H1 (cell line): ENCODE measurements at regions not wholly inside any gene's neighbourhood (a gene's known extent, or its start where the extent isn't known, plus 50 kb on each side); places are given as distances from the start of the nearest gene placed in this dataset.

ENCODE experiments used
- BACH1 ChIP-seq: IDR thresholded peaks from 2 replicates; pipeline ENCODE4 v1.6.1; 2012; ENCODE audit warnings: low read length, improper control_type of control experiment
- CBX5 ChIP-seq: fragments of 300-800, 300-1000 bp; sonication (generic); IDR thresholded peaks from 2 replicates; pipeline ENCODE4 v1.7.1; 2016; ENCODE audit warnings: antibody characterized with exemption, low read length, low read depth
- CEBPB ChIP-seq: IDR thresholded peaks from 2 replicates; pipeline ENCODE4 v1.6.1; 2012; ENCODE audit warnings: low read depth, low read length
- NRF1 ChIP-seq: IDR thresholded peaks from 2 replicates; pipeline ENCODE4 v1.6.1; 2011; ENCODE audit warnings: mild to moderate bottlenecking, low read depth, low read length, improper control_type of control experiment
- POLR2A ChIP-seq, 2 experiments: IDR thresholded peaks; 1 replicate in 1 of 2; 2 replicates in 1 of 2; pipeline ENCODE4 v1.6.1; 2011; ENCODE audit warnings: low read depth in 2 of 2, low read length in 2 of 2, mild to moderate bottlenecking in 2 of 2; ENCODE audit errors: control extremely low read depth in 1 of 2
- POLR2AphosphoS5 ChIP-seq: IDR thresholded peaks from 2 replicates; pipeline ENCODE4 v1.6.1; 2011; ENCODE audit warnings: low read depth, low read length
- TEAD4 ChIP-seq: IDR thresholded peaks from 2 replicates; pipeline ENCODE4 v1.6.1; 2012; ENCODE audit warnings: low read depth, low read length, inconsistent platforms, mixed read lengths
- YY1 ChIP-seq: IDR thresholded peaks from 2 replicates; pipeline ENCODE4 v1.6.1; 2011; ENCODE audit warnings: low read depth, mild to moderate bottlenecking, low read length
- ZNF274 ChIP-seq: IDR thresholded peaks from 2 replicates; pipeline ENCODE4 v1.7.0; 2012; ENCODE audit warnings: low read length, borderline replicate concordance; ENCODE audit errors: extremely low read depth
- TF ChIP-seq, protein P1 (sequence below), 3 experiments: IDR thresholded peaks; 1 replicate in 2 of 3; 2 replicates in 1 of 3; pipeline versions ENCODE4 v1.5.1 to v1.6.1; 2011; ENCODE audit warnings: low read length in 3 of 3, mild to moderate bottlenecking in 3 of 3, inconsistent platforms in 2 of 3, low read depth in 1 of 3, moderate library complexity in 1 of 3; ENCODE audit not compliant: insufficient read depth in 1 of 3; ENCODE audit errors: control extremely low read depth in 1 of 3
- TF ChIP-seq, protein P2 (sequence below): IDR thresholded peaks from 2 replicates; pipeline ENCODE4 v1.6.1; 2011; ENCODE audit warnings: low read length, improper control_type of control experiment
- TF ChIP-seq, protein P3 (sequence below): IDR thresholded peaks from 2 replicates; pipeline ENCODE4 v1.6.1; 2011; ENCODE audit warnings: low read depth, mild to moderate bottlenecking, low read length; ENCODE audit not compliant: insufficient read depth

DNA sequence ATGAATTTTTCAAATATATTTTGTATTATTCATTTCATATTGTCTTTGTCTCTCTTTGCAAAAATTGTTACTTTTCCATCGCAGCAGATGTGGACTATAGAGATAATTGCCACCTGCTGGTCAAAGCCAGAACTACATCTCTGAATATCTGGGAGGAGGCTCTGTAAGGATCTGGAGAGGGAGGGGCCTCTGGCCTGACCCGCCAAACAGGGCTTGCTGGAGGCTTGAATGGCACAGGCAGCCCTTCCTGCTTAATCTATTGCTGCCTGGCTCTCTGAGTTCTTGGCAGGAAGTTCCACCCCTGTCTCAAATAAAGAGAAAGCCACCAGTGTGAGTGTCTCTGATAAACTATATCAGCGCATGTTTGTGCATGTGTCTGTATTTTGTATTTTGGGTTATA is 132.4 kb downstream of the ZMAT1 start:
- TF ChIP-seq TEAD4 (no peak), POLR2A (IDR thresholded peaks at IDR 0.05; ENCODE audit: control extremely low read depth in 1 of 2, low read depth in 2 of 2, low read length in 2 of 2) (no peak), NRF1 (no peak), ZNF274 (no peak), CBX5 (no peak), CEBPB (no peak), POLR2AphosphoS5 (no peak), BACH1 (no peak), YY1 (no peak)
- TF ChIP-seq, protein P1, sequence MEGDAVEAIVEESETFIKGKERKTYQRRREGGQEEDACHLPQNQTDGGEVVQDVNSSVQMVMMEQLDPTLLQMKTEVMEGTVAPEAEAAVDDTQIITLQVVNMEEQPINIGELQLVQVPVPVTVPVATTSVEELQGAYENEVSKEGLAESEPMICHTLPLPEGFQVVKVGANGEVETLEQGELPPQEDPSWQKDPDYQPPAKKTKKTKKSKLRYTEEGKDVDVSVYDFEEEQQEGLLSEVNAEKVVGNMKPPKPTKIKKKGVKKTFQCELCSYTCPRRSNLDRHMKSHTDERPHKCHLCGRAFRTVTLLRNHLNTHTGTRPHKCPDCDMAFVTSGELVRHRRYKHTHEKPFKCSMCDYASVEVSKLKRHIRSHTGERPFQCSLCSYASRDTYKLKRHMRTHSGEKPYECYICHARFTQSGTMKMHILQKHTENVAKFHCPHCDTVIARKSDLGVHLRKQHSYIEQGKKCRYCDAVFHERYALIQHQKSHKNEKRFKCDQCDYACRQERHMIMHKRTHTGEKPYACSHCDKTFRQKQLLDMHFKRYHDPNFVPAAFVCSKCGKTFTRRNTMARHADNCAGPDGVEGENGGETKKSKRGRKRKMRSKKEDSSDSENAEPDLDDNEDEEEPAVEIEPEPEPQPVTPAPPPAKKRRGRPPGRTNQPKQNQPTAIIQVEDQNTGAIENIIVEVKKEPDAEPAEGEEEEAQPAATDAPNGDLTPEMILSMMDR (IDR thresholded peaks at IDR 0.05; ENCODE audit: control extremely low read depth in 1 of 3, insufficient read depth in 1 of 3, low read depth in 1 of 3, low read length in 3 of 3), result peak in 2 of 3 experiments; percentile 41 to 48; a peak in 3 of 4 replicates
- TF ChIP-seq, protein P2, sequence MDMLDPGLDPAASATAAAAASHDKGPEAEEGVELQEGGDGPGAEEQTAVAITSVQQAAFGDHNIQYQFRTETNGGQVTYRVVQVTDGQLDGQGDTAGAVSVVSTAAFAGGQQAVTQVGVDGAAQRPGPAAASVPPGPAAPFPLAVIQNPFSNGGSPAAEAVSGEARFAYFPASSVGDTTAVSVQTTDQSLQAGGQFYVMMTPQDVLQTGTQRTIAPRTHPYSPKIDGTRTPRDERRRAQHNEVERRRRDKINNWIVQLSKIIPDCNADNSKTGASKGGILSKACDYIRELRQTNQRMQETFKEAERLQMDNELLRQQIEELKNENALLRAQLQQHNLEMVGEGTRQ, result no peak
- TF ChIP-seq, protein P3, sequence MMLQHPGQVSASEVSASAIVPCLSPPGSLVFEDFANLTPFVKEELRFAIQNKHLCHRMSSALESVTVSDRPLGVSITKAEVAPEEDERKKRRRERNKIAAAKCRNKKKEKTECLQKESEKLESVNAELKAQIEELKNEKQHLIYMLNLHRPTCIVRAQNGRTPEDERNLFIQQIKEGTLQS, result no peak
